B cell (primary cell): ENCODE measurements at regions not wholly inside any gene's neighbourhood (a gene's known extent, or its start where the extent isn't known, plus 50 kb on each side); places are given as distances from the start of the nearest gene placed in this dataset.

ENCODE experiments used
- ATAC-seq: fragments of 200-7000 bp; cut with Tn5 transposase; one replicate; pipeline ENCODE4 v1.10.0; 2021; ENCODE audit warnings: low read depth, mild to moderate bottlenecking, moderate number of reproducible peaks, moderate library complexity
- CTCF ChIA-PET: fragments of 350-600 bp; sonication (Branson Sonifier 250); formaldehyde crosslinking; loops from one replicate; lab custom pipeline; 2021; ENCODE audit warnings: antibody characterized with exemption, inconsistent platforms; lab: Charles Lee
- POLR2A ChIA-PET: fragments of 350-600 bp; sonication (Branson Sonifier 250); formaldehyde crosslinking; loops from one replicate; lab custom pipeline; 2021; ENCODE audit warnings: antibody characterized with exemption; lab: Charles Lee
- DNase-seq: peaks from one replicate; pipeline ENCODE4 v3.0.0; 2013
- H2AFZ ChIP-seq: 2 replicates; pipeline ENCODE4 v1.6.1; 2012; ENCODE audit warnings: mild to moderate bottlenecking, low read depth, low read length; ENCODE audit not compliant: insufficient read depth, poor library complexity, severe bottlenecking
- H3K27ac ChIP-seq, 2 donors: 1 replicate in 1 of 2; 2 replicates in 1 of 2; pipeline ENCODE4 v1.5.1; 2012 to 2013; ENCODE audit warnings: low read length in 2 of 2, mild to moderate bottlenecking in 2 of 2, moderate library complexity in 1 of 2
- H3K27me3 ChIP-seq, 4 experiments: fragments of 200-600 bp in 1 of 4; sonication (generic) in 1 of 4; replicated peaks in 1 of 4; 1 replicate in 2 of 4; 2 replicates in 2 of 4; pipeline versions ENCODE4 v1.6.1 to v1.7.0; 2013 to 2016; ENCODE audit warnings: low read length in 3 of 4, mild to moderate bottlenecking in 2 of 4, mixed read lengths in 1 of 4, moderate library complexity in 1 of 4; ENCODE audit not compliant: insufficient read depth in 4 of 4, control insufficient read depth in 3 of 4; ENCODE audit errors: control extremely low read depth in 1 of 4
- H3K36me3 ChIP-seq, 2 experiments: replicated peaks in 1 of 2; 1 replicate in 1 of 2; 2 replicates in 1 of 2; pipeline versions ENCODE4 v1.6.1 to v1.7.1; 2013; ENCODE audit warnings: low read length in 1 of 2; ENCODE audit not compliant: insufficient read depth in 2 of 2, control insufficient read depth in 1 of 2; ENCODE audit errors: control extremely low read depth in 1 of 2, extremely low read depth in 1 of 2
- H3K4me1 ChIP-seq, 2 donors: fragments of 200-600 bp in 1 of 2; sonication (generic) in 1 of 2; 1 replicate in 1 of 2; 2 replicates in 1 of 2; pipeline versions ENCODE4 v1.5.1 to v1.6.1; 2013 to 2017; ENCODE audit warnings: low read length in 2 of 2; ENCODE audit not compliant: control insufficient read depth in 2 of 2, insufficient read depth in 2 of 2
- H3K4me2 ChIP-seq: replicated peaks from 2 replicates; pipeline ENCODE3; 2012; ENCODE audit warnings: mild to moderate bottlenecking, low read depth, low read length; ENCODE audit not compliant: poor library complexity, severe bottlenecking
- H3K4me3 ChIP-seq, 5 experiments: fragments of 200-600 bp in 1 of 5; sonication (generic) in 1 of 5; 1 replicate in 3 of 5; 2 replicates in 2 of 5; pipeline versions ENCODE4 v1.5.1 to v1.7.0; 2011 to 2016; ENCODE audit warnings: low read length in 4 of 5, mild to moderate bottlenecking in 4 of 5, low read depth in 2 of 5, control low read depth in 1 of 5, moderate library complexity in 1 of 5; ENCODE audit not compliant: insufficient read depth in 1 of 5; ENCODE audit errors: control extremely low read depth in 1 of 5, extremely low read depth in 1 of 5
- H3K79me2 ChIP-seq: fragments of 200-600 bp; sonication (generic); one replicate; pipeline ENCODE4 v1.6.0; 2016; ENCODE audit warnings: low read length; ENCODE audit not compliant: control insufficient read depth, insufficient read depth
- H3K9ac ChIP-seq: fragments of 200-600 bp; sonication (generic); 2 replicates; pipeline ENCODE4 v1.6.1; 2017; ENCODE audit warnings: mild to moderate bottlenecking, low read length, moderate library complexity
- H3K9me3 ChIP-seq, 3 donors: one replicate each; pipeline versions ENCODE4 v1.6.1 to v1.7.1; 2013; ENCODE audit warnings: low read length in 2 of 3; ENCODE audit not compliant: control insufficient read depth in 2 of 3, insufficient read depth in 1 of 3; ENCODE audit errors: control extremely low read depth in 1 of 3
- H4K20me1 ChIP-seq: 2 replicates; pipeline ENCODE4 v1.6.0; 2012; ENCODE audit warnings: mild to moderate bottlenecking, low read length; ENCODE audit not compliant: insufficient read depth, control insufficient read depth, poor library complexity, severe bottlenecking
- H3K27ac Mint-ChIP-seq: one replicate; pipeline ENCODE4 v1.8.0; 2021; ENCODE audit warnings: mixed read lengths
- H3K27me3 Mint-ChIP-seq: one replicate; pipeline ENCODE4 v1.8.0; 2021; ENCODE audit warnings: mixed read lengths
- H3K4me1 Mint-ChIP-seq: one replicate; pipeline ENCODE4 v1.8.0; 2021; ENCODE audit warnings: mixed read lengths
- H3K4me3 Mint-ChIP-seq: one replicate; pipeline ENCODE4 v1.8.0; 2021; ENCODE audit warnings: mixed read lengths
- H3K9me3 Mint-ChIP-seq: one replicate; pipeline ENCODE4 v1.8.0; 2022; ENCODE audit warnings: mixed read lengths; ENCODE audit not compliant: insufficient read depth
- CTCF ChIP-seq: fragments of 200-600 bp; IDR thresholded peaks from one replicate; pipeline ENCODE4 v1.8.0; 2022; ENCODE audit warnings: antibody characterized with exemption, mild to moderate bottlenecking
- EZH2 ChIP-seq: IDR thresholded peaks from 2 replicates; pipeline ENCODE4 v1.6.1; 2012; ENCODE audit warnings: borderline replicate concordance, low read depth, mild to moderate bottlenecking, moderate library complexity, low read length; ENCODE audit not compliant: insufficient read depth, poor library complexity, severe bottlenecking
- WGBS: methylation state at CpG from one replicate; pipeline ENCODE4 v1.1.5; 2013; ENCODE audit warnings: missing lambda C conversion rate; ENCODE audit not compliant: insufficient coverage; 5-methylcytosine and 5-hydroxymethylcytosine counted together
- intact Hi-C: fragments of 100-400 bp; cut with micrococcal nuclease; formaldehyde crosslinking; loops from one replicate; pipeline ENCODE4 v1.10.0; 2022

GRCh38 chr6:128663238-128663637, 142.8 kb upstream of the PTPRK start:
- TF ChIP-seq EZH2 (no peak), CTCF (no peak)
- no peaks in the 10 kb centered on the region for H3K27me3 Mint-ChIP-seq
- intact Hi-C loops, result no loop called here
- Histone ChIP-seq H2AFZ (no peak overlapping the region), H3K4me1 (no peaks in the 10 kb centered on the region), H3K4me3 (no peak overlapping the region), H3K9me3 (no peaks in the 10 kb centered on the region), H3K4me2 (no peak overlapping the region), H3K79me2 (no peaks in the 10 kb centered on the region), H3K27ac (no peak overlapping the region), H3K27me3 (no peaks in the 10 kb centered on the region), H3K9ac (no peak overlapping the region), H3K36me3 (no peaks in the 10 kb centered on the region), H4K20me1 (no peaks in the 10 kb centered on the region)
- DNase-seq (no peak), ATAC-seq (no peak)
- H3K9me3 Mint-ChIP-seq, result no peaks in the 10 kb centered on the region
- H3K27ac Mint-ChIP-seq, result no peak overlapping the region
- ChIA-PET CTCF (no interaction called here), POLR2A (no interaction called here)
- H3K4me1 Mint-ChIP-seq, result no peaks in the 10 kb centered on the region
- WGBS, result 60% methylated on average over 1 of the region's 2 CpGs
- H3K4me3 Mint-ChIP-seq, result no peak overlapping the region

DNA sequence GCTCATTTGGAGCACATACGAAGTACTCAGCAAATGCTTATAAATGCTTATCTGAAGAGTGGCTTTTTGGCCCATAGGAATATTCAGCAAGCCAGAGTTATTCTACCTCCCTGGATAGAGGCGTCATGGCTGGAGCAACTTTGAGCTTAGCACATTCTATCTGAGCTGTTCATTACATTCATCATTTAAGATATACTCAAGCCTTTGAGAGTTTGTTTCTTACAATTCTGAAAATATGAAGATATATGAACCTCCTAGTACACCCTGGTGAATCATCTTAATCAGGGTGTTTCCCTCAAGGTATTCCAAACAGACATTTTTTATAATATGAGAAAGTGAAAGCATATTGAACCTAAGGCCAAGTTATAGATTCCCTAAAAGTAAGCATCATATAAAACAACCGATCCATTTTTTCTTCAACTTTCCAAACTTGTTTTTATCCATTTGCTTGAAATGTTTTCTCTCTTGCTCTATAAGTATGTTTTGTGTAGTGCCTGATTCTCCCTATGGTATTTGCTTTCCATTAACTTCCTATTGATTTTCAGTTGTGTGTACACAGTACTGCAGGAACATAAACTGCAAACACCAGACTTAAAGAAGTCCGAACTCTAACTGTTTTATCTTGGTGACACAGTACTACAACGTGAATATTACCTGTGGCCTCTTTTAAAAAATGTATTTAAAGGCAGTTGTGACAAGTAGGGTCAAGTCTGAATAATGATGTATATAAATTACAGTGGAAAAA, 139.7 kb upstream of the PTPRK start:
- no peak overlapping the region for H3K4me3 Mint-ChIP-seq
- Histone ChIP-seq H3K9me3 (no peaks in the 10 kb centered on the region), H3K9ac (no peak overlapping the region), H3K36me3 (no peaks in the 10 kb centered on the region), H3K79me2 (no peaks in the 10 kb centered on the region), H3K27me3 (no peaks in the 10 kb centered on the region), H3K4me1 (no peaks in the 10 kb centered on the region), H2AFZ (no peak overlapping the region), H3K4me2 (no peak overlapping the region), H3K27ac (no peak overlapping the region), H3K4me3 (no peak overlapping the region), H4K20me1 (no peaks in the 10 kb centered on the region)
- H3K27ac Mint-ChIP-seq, result no peak overlapping the region
- WGBS, result no CpG with 5 or more reads among the region's 5 CpGs
- ChIA-PET POLR2A (no interaction called here), CTCF (no interaction called here)
- H3K4me1 Mint-ChIP-seq, result no peaks in the 10 kb centered on the region
- intact Hi-C loops, result no loop called here
- TF ChIP-seq CTCF (no peak), EZH2 (no peak)
- no peaks in the 10 kb centered on the region for H3K9me3 Mint-ChIP-seq
- ATAC-seq (no peak), DNase-seq (no peak)
- H3K27me3 Mint-ChIP-seq, result no peaks in the 10 kb centered on the region
